Erythroblast (primary cell): ENCODE measurements at regions not wholly inside any gene's neighbourhood (a gene's known extent, or its start where the extent isn't known, plus 50 kb on each side); places are given as distances from the start of the nearest gene placed in this dataset.
"Not testable (repeated sequence)": the region's sequence is repeated elsewhere in the genome, so short reads cannot be mapped to it uniquely, and the experiment has no call there.

Source experiments
- GATA1 ChIP-seq: IDR thresholded peaks from 2 replicates; pipeline ENCODE4 v1.6.1; 2011; ENCODE audit warnings: low read depth, mild to moderate bottlenecking, control low read depth, low read length, moderate library complexity
- POLR2A ChIP-seq: IDR thresholded peaks from 2 replicates; pipeline ENCODE4 v1.6.1; 2011; ENCODE audit warnings: mild to moderate bottlenecking, low read length

DNA sequence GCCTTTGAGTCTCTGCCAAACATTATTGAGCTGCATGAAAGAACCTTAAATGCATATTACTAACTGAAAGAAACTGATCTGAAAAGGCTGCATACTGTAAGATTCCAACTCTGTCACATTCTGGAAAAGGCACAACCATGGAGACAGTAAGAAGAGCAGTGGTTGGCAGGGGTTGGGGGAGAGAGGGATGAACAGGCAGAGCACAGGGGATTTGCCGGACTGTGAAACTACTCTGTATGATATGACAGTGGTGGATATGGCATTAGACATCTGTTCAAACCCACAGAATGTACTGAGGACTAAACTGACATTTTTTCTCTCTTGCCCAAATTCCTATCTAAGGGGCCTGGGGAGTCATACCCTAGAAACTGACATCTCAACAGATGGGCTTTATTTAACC is 138.4 kb downstream of the KCNJ12 start:
- not testable (repeated sequence) for TF ChIP-seq POLR2A, GATA1
